GM21390 (cell line): ENCODE measurements at regions not wholly inside any gene's neighbourhood (a gene's known extent, or its start where the extent isn't known, plus 50 kb on each side); places are given as distances from the start of the nearest gene placed in this dataset.
"Not testable (repeated sequence)": the region's sequence is repeated elsewhere in the genome, so short reads cannot be mapped to it uniquely, and the experiment has no call there.

Source experiments
- ATAC-seq: cut with Tn5 transposase; IDR thresholded peaks from one replicate; pipeline ENCODE4 v1.9.1; 2021; ENCODE audit not compliant: unreplicated experiment

DNA sequence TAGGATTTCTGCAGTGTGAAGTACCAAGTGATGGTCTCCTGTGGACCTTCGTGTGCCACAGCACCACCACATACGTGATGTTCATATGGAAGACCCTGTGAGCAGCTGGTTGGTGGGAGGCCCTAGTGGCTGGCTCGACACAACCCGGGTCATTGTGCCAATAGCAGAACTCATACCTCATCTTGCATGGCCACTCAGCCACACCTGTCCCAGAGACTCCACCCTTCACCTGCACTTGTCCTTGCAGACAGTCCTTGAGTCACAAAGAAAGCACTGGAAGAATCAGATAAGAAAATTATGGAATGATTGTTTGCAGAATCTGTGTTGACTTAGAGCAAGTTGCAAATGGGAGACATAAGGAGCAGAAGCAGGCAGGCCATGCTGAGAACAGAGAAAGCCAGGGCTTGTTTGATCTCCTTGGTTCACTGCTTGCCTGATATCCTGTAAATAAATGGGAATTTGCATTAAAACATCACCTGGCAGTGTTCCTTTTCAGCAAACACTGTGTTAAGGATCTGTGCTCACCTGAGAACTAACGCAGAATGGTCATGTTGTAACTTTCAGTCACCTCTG, 307.7 kb downstream of the SIPA1L2 start:
- ATAC-seq, result no peak

GRCh38 chr1:232319518-232320210, 310.3 kb downstream of the SIPA1L2 start:
- ATAC-seq, result no peak

GRCh38 chr1:232319072-232319471, 310.9 kb downstream of the SIPA1L2 start:
- ATAC-seq, result no peak

- no peak for ATAC-seq
These were observed 311.8 kb downstream of the SIPA1L2 start for GRCh38 chr1:232318143-232318542.

- ATAC-seq, result no peak
These were observed 312.6 kb downstream of the SIPA1L2 start for GRCh38 chr1:232317350-232317749.

DNA sequence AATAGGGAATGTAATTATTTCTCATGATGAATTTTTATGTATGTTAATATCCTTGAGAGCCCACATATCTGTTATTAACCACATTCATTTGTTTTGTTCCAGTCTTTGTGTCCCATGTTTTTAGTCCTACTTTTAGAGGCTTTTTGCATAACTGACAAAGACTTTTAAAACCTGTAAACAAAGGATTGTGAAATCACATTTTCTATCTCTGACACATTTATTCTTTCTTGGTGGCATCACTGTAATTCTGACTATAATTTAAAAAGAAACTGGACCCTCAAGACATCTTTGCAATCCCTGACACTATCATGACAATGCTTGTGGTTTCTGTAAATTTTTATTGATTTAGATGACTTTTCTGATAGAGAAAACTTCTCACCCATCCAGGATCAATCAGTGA, 313.1 kb downstream of the SIPA1L2 start:
- ATAC-seq, result no peak

- ATAC-seq, result not testable (repeated sequence)
These were observed 316.1 kb downstream of the SIPA1L2 start for GRCh38 chr1:232313876-232314275.

DNA sequence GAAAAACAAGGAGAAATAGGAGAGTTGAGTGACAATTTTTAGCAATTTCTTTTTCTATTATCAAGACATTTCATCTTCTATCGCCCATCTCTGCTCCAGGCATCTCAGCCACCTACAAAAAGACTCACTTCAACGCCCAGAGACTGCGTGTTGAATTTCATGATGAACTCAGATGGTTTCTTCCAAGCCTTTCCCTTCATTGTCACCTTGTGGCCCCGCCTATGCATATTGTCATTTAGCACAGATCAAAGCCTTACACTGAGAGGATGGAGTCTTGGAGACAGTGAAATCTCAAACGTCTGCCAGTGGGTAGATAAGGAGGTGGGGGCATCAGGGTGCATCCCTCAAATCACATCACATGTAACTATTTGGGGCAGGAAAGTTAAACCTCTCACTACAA, 319.4 kb downstream of the SIPA1L2 start:
- ATAC-seq, result no peak

DNA sequence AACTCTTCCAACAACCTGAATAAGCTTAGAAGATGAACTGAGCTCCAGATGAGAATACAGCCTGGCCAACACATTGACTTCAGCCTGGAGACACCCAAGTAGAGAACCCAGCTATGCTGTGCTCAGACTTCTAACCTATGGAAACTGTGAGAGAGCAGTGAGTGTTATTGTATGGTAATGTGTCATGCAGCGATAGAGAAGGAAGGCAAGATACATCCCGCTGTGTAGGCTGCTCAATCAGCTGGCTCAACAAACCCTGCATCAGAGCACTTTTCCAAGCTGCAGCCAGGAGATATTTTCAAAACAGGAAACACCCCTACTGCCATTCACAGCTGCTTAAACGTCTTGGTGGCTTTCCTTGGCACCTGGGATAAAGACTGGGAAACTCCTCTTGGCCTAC, 321.3 kb downstream of the SIPA1L2 start:
- ATAC-seq, result no peak

GRCh38 chr1:232307296-232308017, 322.5 kb downstream of the SIPA1L2 start:
- ATAC-seq, result no peak

- ATAC-seq, result no peak
These were observed 323.5 kb downstream of the SIPA1L2 start for GRCh38 chr1:232306269-232306961.

- no peak for ATAC-seq
These were observed 324.9 kb downstream of the SIPA1L2 start for GRCh38 chr1:232305050-232305449.

DNA sequence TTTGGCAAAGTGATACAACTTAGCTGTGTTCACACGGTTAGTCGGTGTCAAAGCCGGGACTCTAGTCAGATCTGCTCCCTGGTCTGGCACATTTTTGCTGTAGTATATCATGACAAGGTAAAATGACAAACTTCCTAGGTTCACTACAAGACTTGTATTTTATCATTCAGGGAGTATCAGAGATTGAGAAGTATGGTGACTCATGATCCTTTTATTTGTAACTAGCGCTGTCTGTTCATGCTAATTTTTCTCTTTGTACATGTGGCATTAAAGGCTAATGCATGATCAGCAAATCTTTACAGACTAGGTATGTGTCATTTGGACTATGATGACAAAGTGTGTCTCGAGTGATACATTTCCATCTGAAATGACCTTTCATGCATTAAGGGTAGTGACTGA, 326.7 kb downstream of the SIPA1L2 start:
- ATAC-seq, result no peak

- no peak for ATAC-seq
These were observed 327.3 kb downstream of the SIPA1L2 start for GRCh38 chr1:232302376-232303221.

DNA sequence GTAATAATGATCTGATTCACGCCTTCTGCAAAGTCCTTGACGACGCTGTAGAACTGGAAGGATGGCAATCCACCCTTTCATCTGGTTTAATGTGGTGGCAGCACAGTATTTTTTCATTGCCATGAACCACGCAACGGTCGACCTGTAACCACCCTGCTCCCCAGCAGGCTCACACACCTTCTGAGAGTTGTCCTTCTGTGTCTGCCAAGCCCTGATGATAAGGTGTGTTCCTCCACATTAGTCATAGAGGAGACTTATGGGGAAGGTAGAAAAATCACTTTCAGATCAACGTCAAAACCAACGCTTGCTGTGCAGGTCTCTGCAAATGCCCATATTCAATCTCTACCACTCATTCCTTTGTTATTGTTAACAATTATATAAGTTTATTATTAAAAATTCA, 328.7 kb downstream of the SIPA1L2 start:
- no peak for ATAC-seq

DNA sequence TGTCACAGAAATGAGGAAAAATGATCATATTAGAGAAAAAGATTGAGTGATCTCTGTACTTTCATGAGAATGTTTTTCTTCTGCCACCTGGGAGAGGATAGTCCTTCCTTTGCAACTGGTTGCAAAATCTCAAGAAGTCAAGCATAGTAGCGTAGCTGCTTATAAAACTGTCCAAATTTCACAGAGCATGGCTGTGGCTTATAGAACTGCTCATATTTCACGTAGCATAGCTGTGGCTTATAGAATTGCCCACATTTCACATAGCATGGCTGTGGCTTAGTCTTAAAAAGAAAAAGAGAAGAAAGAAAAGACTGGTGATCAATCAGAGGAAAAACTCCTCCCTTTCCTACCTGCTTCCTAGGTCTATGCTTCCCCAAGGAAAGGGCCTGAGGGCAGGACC, 329.5 kb downstream of the SIPA1L2 start:
- no peak for ATAC-seq

- ATAC-seq, result no peak
These were observed 333.5 kb downstream of the SIPA1L2 start for GRCh38 chr1:232296461-232296860.

- ATAC-seq, result no peak
These were observed 336.6 kb downstream of the SIPA1L2 start for GRCh38 chr1:232293361-232293760.

- no peak for ATAC-seq
These were observed 337.1 kb downstream of the SIPA1L2 start for GRCh38 chr1:232292818-232293217.

DNA sequence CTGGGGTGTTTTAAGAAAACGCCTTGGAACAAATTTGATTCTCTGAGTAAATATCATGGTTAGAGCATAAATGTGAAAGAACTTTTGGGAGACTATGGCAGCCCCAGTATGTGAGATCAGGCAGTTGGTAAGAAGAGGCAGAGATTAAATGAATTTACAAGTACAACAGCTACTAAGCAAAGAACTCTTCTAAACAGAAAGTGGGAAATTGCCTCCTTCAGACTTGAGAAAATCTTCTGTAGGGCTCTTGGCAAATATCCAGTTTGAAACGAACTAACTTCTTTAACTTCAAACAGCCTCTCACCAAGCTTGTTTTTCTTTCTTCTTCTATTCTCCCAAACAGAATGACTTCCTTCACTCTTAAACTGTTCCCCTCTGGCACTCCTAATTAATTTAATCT, 337.7 kb downstream of the SIPA1L2 start:
- ATAC-seq, result no peak

GRCh38 chr1:232291681-232292080, 338.3 kb downstream of the SIPA1L2 start:
- no peak for ATAC-seq
